Activated naive CD4-positive, alpha-beta T cell treated with anti-CD3 and anti-CD28 coated beads for 36 hours (primary cell): ENCODE measurements at regions not wholly inside any gene's neighbourhood (a gene's known extent, or its start where the extent isn't known, plus 50 kb on each side); places are given as distances from the start of the nearest gene placed in this dataset.
A peak's percentile ranks its signal among the peaks of the same experiment; 100 is the strongest.
"Not testable (repeated sequence)": the region's sequence is repeated elsewhere in the genome, so short reads cannot be mapped to it uniquely, and the experiment has no call there.

ENCODE experiments used
- CTCF ChIA-PET: fragments of 350-600 bp; sonication (Branson Sonifier 250); formaldehyde crosslinking; loops from one replicate; lab custom pipeline; 2021; ENCODE audit warnings: antibody characterized with exemption; lab: Charles Lee
- DNase-seq: peaks from one replicate; pipeline ENCODE4 v3.0.0-alpha.2; 2020
- H3K27ac Mint-ChIP-seq: one replicate; pipeline ENCODE4 v1.8.0; 2021; ENCODE audit warnings: mild to moderate bottlenecking, mixed read lengths
- H3K27me3 Mint-ChIP-seq: one replicate; pipeline ENCODE4 v1.8.0; 2021; ENCODE audit warnings: low read depth, mixed read lengths
- H3K36me3 Mint-ChIP-seq: one replicate; pipeline ENCODE4 v1.8.0; 2021; ENCODE audit warnings: low read depth, mixed read lengths
- H3K4me1 Mint-ChIP-seq: one replicate; pipeline ENCODE4 v1.8.0; 2021; ENCODE audit warnings: low read depth, mixed read lengths
- H3K4me3 Mint-ChIP-seq: one replicate; pipeline ENCODE4 v1.8.0; 2021; ENCODE audit warnings: mild to moderate bottlenecking, moderate library complexity, mixed read lengths
- H3K9me3 Mint-ChIP-seq: one replicate; pipeline ENCODE4 v1.8.0; 2021; ENCODE audit warnings: mixed read lengths
- intact Hi-C: fragments of 100-400 bp; cut with micrococcal nuclease; formaldehyde crosslinking; loops from one replicate; pipeline ENCODE4 v1.15.1; 2023

DNA sequence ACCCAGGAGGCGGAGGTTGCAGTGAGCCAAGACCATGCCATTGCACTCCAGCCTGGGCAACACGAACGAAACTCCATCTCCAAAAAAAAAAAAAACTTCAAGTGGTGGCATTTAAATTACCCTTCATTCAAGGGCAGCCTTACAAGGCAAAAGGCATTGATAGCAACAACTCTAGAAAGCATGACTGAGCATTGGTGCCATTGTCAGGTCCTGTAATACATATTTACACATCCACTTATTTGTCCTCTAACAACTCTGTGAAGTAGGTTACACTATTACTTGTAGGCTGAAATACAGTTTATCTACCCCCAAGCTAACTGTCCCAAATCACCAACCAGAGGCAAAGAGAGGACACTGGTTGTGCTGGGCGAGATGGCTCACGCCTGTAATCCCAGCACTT, 52.7 kb upstream of the LARP1 start:
- intact Hi-C loops = no loop called here
- Mint-ChIP-seq H3K9me3 (no peaks in the 10 kb centered on the region), H3K27ac (no peak overlapping the region), H3K4me3 (no peak overlapping the region), H3K27me3 (peaks cover 2% of the 10 kb centered on the region), H3K36me3 (no peaks in the 10 kb centered on the region), H3K4me1 (no peaks in the 10 kb centered on the region)
- CTCF ChIA-PET = no interaction called here
- DNase-seq = no peak

DNA sequence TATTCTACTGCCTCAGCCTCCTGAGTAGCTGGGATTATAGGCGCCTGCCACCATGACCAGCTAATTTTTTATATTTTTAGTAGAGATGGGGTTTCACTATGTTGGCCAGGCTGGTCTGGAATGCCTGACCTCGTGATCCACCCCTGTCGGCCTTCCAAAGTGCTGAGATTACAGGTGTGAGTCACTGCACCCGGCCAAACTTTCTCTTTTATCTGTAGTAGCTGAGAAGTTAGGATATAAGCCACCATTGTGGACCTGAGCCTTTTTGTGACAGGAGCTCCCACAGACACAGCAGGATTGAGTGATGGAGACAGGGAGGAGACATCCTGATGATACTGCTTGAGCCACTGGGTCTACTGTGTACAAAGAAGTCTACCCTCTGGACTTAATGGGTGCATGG, 53.5 kb upstream of the LARP1 start:
- CTCF ChIA-PET, intact Hi-C loops, H3K4me1 Mint-ChIP-seq, H3K9me3 Mint-ChIP-seq, H3K36me3 Mint-ChIP-seq, H3K27me3 Mint-ChIP-seq, DNase-seq, H3K4me3 Mint-ChIP-seq, H3K27ac Mint-ChIP-seq: not testable (repeated sequence)

GRCh38 chr5:154701181-154701580, 54.0 kb upstream of the LARP1 start:
- Mint-ChIP-seq H3K36me3 (no peaks in the 10 kb centered on the region), H3K9me3 (no peaks in the 10 kb centered on the region), H3K4me3 (no peak overlapping the region), H3K27ac (no peak overlapping the region), H3K4me1 (no peaks in the 10 kb centered on the region), H3K27me3 (peaks cover 2% of the 10 kb centered on the region)
- intact Hi-C loops = no loop called here
- CTCF ChIA-PET = no interaction called here
- no peak for DNase-seq

DNA sequence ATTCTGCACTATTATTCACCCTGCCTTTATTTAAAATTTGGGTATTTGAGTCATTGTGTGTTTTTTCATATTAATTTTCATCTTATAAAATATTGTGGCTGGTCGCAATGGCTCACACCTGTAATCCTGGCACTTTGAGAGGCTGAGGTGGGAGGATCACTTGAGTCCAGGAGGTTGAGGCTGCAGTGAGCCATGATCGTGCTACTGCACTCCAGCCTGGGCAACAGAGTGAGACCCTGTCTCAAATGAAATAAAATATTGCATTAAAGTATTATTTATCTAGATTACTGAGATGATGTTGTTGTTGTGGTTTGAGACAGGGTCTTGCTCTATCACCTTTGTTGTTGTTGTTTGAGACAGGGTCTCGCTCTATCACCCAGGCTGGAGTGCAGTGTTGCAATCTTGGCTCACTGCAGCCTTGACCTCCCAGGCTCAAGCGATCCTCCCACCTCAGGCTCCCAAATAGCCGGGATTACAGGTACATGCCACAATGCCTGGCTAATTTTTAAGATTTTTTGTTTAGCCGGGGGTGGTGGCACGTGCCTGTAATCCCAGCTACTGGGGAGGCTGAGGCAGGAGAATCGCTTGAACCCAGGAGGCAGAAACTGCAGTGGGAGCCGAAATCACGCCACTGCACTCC, 54.8 kb upstream of the LARP1 start:
- DNase-seq, H3K4me3 Mint-ChIP-seq, intact Hi-C loops, H3K36me3 Mint-ChIP-seq, CTCF ChIA-PET, H3K4me1 Mint-ChIP-seq, H3K9me3 Mint-ChIP-seq, H3K27ac Mint-ChIP-seq, H3K27me3 Mint-ChIP-seq: not testable (repeated sequence)

GRCh38 chr5:154698763-154699162, 56.4 kb upstream of the LARP1 start:
- Mint-ChIP-seq H3K36me3 (no peaks in the 10 kb centered on the region), H3K9me3 (no peaks in the 10 kb centered on the region), H3K27me3 (peaks cover 2% of the 10 kb centered on the region), H3K27ac (no peak overlapping the region), H3K4me1 (no peaks in the 10 kb centered on the region), H3K4me3 (no peak overlapping the region)
- CTCF ChIA-PET = interaction anchor here (1.0 kb wide), 1 partner anchor 51 kb away, joined by 3 read pairs; no protein-coding TSS in a partner anchor
- no peak for DNase-seq
- intact Hi-C loops = no loop called here

GRCh38 chr5:154697371-154697770, 57.8 kb upstream of the LARP1 start:
- no peak overlapping the region for H3K4me3 Mint-ChIP-seq
- no peak overlapping the region for H3K27ac Mint-ChIP-seq
- no peaks in the 10 kb centered on the region for H3K36me3 Mint-ChIP-seq
- CTCF ChIA-PET = interaction anchor here (0.7 kb wide), 1 partner anchor 75 kb away, joined by 3 read pairs; no protein-coding TSS in a partner anchor
- H3K4me1 Mint-ChIP-seq = no peaks in the 10 kb centered on the region
- intact Hi-C loops = no loop called here
- no peak for DNase-seq
- H3K27me3 Mint-ChIP-seq = peaks cover 2% of the 10 kb centered on the region
- no peaks in the 10 kb centered on the region for H3K9me3 Mint-ChIP-seq

GRCh38 chr5:154696891-154697290, 58.3 kb upstream of the LARP1 start:
- peaks cover 5% of the 10 kb centered on the region for H3K27me3 Mint-ChIP-seq
- H3K4me3 Mint-ChIP-seq = no peak overlapping the region

GRCh38 chr5:154694159-154694558, 61.0 kb upstream of the LARP1 start:
- Mint-ChIP-seq H3K4me1 (no peaks in the 10 kb centered on the region), H3K4me3 (no peak overlapping the region), H3K36me3 (no peaks in the 10 kb centered on the region), H3K27ac (no peak overlapping the region), H3K9me3 (no peaks in the 10 kb centered on the region), H3K27me3 (peaks cover 5% of the 10 kb centered on the region)
- CTCF ChIA-PET = interaction anchor here (1.6 kb wide), 1 partner anchor 51 kb away, joined by 3 read pairs; no protein-coding TSS in a partner anchor
- intact Hi-C loops = no loop called here
- DNase-seq = no peak

More at GRCh38 chr5:154696891-154697290, 58.3 kb upstream of the LARP1 start:
- DNase-seq = no peak
- intact Hi-C loops = no loop called here
- H3K36me3 Mint-ChIP-seq = no peaks in the 10 kb centered on the region
- H3K9me3 Mint-ChIP-seq = no peaks in the 10 kb centered on the region
- no peak overlapping the region for H3K27ac Mint-ChIP-seq
- no peaks in the 10 kb centered on the region for H3K4me1 Mint-ChIP-seq
- CTCF ChIA-PET = no interaction called here

DNA sequence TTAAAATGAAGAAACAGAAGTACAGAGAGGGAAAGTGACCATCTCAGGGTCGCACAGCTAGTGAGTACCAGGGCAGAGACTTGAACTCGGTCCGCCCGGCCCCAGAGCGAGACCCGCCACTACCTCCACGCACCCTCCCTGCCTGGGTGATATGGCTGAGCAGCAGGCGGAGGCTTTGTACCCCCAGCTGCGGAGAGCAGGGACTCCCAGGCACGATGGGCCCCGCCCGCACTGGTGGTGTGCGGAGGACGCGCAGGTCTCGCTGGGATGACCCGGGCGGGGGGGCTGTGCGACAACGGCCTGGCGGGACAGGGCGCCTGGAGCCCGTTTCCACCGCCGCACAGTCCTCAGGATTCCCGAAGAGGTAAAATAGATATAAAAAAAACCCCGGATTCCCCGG, 64.7 kb upstream of the LARP1 start:
- Mint-ChIP-seq H3K4me1 (no peaks in the 10 kb centered on the region), H3K9me3 (no peaks in the 10 kb centered on the region), H3K27me3 (peaks cover 5% of the 10 kb centered on the region), H3K36me3 (no peaks in the 10 kb centered on the region), H3K4me3 (no peak overlapping the region), H3K27ac (no peak overlapping the region)
- CTCF ChIA-PET = interaction anchor here (0.6 to 0.7 kb wide), 2 partner anchors 207 to 315 kb away, joined by 3 read pairs; no protein-coding TSS in a partner anchor
- intact Hi-C loops = no loop called here
- DNase-seq = no peak

DNA sequence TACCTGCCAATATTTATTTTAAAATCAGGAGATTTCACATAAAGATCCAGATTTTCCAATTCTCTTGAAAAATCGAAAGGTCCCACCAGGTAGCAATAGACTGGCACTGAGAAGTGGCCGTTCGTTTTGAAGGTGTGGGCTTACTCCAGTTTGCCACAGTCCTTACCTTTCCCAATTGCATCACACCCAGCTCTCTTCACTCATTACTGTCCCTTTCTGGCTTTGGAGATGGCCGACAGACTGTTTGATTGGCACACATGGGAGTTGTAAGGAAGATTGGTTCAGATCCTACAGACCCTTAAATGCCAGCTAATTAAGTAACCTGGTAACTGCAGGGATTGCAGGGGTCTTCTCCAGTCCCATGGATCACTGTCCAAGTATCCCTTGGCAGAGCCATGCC, 68.7 kb upstream of the LARP1 start:
- CTCF ChIA-PET = no interaction called here

DNA sequence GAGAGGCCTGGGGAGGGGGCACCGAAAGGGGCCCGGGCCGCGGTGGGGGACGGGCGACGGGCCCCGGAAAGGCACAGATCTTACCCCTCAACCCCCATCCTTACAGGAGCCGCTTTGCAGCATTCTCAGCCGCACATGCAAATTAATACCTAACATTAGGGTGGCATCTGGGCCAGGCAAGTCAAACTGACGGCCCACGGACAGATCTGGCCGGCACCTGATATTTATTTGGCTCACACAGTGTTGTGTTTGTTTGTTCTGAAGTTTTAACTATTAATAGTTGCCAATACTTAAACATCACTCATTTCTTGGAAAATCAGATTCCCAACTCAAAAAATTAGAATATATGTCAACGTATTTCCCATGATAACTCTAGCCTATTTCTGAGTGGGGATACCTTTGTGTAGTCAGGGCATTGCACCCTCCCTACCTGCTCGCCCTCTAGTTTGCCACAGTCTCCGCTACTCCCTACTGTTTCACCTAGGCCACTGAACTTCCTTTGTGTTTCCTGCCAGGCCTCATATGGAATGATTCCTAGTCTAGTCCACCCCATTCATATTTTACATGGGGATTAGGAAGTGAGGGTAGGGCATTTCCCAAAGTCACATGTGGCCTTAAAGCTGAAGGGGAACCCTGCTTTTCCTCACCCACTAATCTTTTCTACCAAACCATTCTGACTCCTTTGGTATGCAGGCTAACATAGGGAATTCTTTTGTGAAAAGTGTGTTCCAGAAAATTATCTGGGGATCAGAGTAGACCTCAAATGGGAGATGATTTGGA, 71.9 kb upstream of the LARP1 start:
- Mint-ChIP-seq H3K4me1 (peaks cover 6% of the 10 kb centered on the region), H3K36me3 (no peaks in the 10 kb centered on the region), H3K27ac (no peak overlapping the region), H3K27me3 (peaks cover 2% of the 10 kb centered on the region), H3K9me3 (no peaks in the 10 kb centered on the region), H3K4me3 (peak overlapping the region; percentile 59)
- DNase-seq = no peak
- CTCF ChIA-PET = no interaction called here
- intact Hi-C loops = no loop called here

More for the DNA sequence above, 68.7 kb upstream of the LARP1 start:
- Mint-ChIP-seq H3K36me3 (no peaks in the 10 kb centered on the region), H3K27me3 (peaks cover 4% of the 10 kb centered on the region), H3K4me3 (no peak overlapping the region), H3K9me3 (no peaks in the 10 kb centered on the region), H3K4me1 (peaks cover 6% of the 10 kb centered on the region), H3K27ac (no peak overlapping the region)
- intact Hi-C loops = loop anchor here (1.0 kb wide), 1 partner anchor 48 kb away; no protein-coding TSS in a partner anchor
- no peak for DNase-seq

DNA sequence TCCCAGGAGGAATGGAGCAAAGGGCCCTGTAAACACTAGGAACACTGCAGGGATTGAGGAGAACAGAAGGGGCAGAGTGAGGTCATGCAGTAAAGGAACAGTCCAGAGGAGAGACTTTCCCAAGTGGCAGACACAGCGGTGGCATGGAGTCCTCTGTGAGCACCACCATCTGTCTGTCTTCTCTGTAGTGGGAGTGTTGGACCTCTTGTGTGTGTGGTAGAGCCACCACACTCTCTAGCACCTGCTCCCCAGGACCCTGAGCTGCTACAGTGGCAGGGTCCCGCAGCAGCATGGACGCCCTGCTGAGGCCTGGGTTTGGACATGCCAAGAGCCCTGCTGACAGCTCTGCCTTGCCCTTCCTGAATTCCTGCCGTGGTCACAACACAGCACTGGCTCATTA, 75.7 kb upstream of the LARP1 start:
- CTCF ChIA-PET = no interaction called here
- Mint-ChIP-seq H3K4me1 (peaks cover 6% of the 10 kb centered on the region), H3K9me3 (no peaks in the 10 kb centered on the region), H3K27me3 (no peaks in the 10 kb centered on the region), H3K4me3 (no peak overlapping the region), H3K36me3 (no peaks in the 10 kb centered on the region), H3K27ac (no peak overlapping the region)
- DNase-seq = no peak
- intact Hi-C loops = no loop called here

DNA sequence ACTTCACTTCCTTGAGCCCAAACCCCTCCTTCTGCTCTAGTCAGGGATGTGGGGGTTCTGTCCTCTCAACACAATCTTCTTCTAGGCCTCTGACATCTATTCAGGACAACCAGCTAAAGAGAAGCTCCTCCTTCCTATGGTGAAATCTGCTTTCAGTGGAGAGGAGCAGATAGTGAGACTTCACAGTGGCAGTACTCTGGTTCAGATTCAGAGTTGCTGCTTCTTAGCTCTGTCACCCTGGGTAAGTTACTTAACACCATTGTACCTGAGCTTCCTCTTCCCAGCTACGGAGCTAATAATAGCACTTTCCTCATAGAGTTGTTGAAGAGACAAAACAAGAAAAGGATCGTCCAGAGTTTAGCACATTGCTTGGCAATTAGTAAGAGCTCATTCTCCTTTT, 77.3 kb upstream of the LARP1 start:
- no peaks in the 10 kb centered on the region for H3K36me3 Mint-ChIP-seq
- H3K4me3 Mint-ChIP-seq = no peak overlapping the region
- no peaks in the 10 kb centered on the region for H3K27me3 Mint-ChIP-seq
- no peaks in the 10 kb centered on the region for H3K4me1 Mint-ChIP-seq
- H3K27ac Mint-ChIP-seq = no peak overlapping the region
- intact Hi-C loops = no loop called here
- no peaks in the 10 kb centered on the region for H3K9me3 Mint-ChIP-seq
- no peak for DNase-seq
- CTCF ChIA-PET = interaction anchor here (1.0 to 1.3 kb wide), 2 partner anchors 28 to 606 kb away, joined by 3 to 4 read pairs; no protein-coding TSS in a partner anchor
